ENCODE measurements at regions not wholly inside any gene's neighbourhood (a gene's known extent, or its start where the extent isn't known, plus 50 kb on each side); places are given as distances from the start of the nearest gene placed in this dataset.

DNA sequence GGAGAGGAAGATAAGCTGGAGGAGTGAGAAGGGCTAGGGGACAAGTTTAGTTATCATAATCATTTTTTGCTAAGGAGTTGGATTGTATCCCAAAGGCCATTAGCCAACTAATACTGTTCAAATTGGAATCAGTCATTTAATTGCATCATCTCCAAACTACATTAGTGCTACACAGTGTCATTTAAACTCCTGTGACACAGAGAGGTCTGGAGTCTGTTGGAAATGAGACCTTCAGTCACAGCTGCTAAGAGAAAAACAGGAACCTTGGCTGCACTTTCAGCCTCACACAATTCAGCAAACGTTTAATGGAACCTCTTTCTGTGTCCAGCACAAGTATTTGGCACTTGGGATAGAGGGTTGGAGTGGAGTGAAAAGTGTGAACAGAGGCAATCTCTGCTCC, 175.5 kb upstream of the MGAT5 start:
- no peak overlapping the region for H2AFZ ChIP-seq (ENCODE audit: low read depth, low read length)
- H3K4me2 ChIP-seq (ENCODE audit: low read length), result no peak overlapping the region; the same call in 1 of the 2 replicates
- peaks cover 20% of the 10 kb centered on the region for H3K4me1 ChIP-seq (ENCODE audit: low read length)
- H3K79me2 ChIP-seq (ENCODE audit: low read length), result no peaks in the 10 kb centered on the region
- peaks cover 3% of the 10 kb centered on the region; the same call in 1 of the 2 replicates for H3K27me3 ChIP-seq (ENCODE audit: low read depth, low read length)
- 0 out of 2 replicates have a peak, but pooled peaks cover 3% of the 10 kb centered on the region for H3K9me3 ChIP-seq (ENCODE audit: insufficient read depth, low read length)
- no peak overlapping the region for H3K27ac ChIP-seq (ENCODE audit: low read length)
- TF ChIP-seq, protein P1, sequence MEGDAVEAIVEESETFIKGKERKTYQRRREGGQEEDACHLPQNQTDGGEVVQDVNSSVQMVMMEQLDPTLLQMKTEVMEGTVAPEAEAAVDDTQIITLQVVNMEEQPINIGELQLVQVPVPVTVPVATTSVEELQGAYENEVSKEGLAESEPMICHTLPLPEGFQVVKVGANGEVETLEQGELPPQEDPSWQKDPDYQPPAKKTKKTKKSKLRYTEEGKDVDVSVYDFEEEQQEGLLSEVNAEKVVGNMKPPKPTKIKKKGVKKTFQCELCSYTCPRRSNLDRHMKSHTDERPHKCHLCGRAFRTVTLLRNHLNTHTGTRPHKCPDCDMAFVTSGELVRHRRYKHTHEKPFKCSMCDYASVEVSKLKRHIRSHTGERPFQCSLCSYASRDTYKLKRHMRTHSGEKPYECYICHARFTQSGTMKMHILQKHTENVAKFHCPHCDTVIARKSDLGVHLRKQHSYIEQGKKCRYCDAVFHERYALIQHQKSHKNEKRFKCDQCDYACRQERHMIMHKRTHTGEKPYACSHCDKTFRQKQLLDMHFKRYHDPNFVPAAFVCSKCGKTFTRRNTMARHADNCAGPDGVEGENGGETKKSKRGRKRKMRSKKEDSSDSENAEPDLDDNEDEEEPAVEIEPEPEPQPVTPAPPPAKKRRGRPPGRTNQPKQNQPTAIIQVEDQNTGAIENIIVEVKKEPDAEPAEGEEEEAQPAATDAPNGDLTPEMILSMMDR (IDR thresholded peaks at IDR 0.05; ENCODE audit: low read depth, low read length), result no peak
- TF ChIP-seq EZH2phosphoT487 (IDR thresholded peaks at IDR 0.05; ENCODE audit: low read depth), result no peak
- H3K4me3 ChIP-seq (ENCODE audit: low read length), result no peak overlapping the region
- H3K36me3 ChIP-seq (replicated peaks; ENCODE audit: low read depth, low read length), result no peaks in the 10 kb centered on the region
- no peaks in the 10 kb centered on the region for H4K20me1 ChIP-seq (ENCODE audit: insufficient read depth, low read length)
- H3K9ac ChIP-seq (ENCODE audit: low read length), result no peak overlapping the region

DNA sequence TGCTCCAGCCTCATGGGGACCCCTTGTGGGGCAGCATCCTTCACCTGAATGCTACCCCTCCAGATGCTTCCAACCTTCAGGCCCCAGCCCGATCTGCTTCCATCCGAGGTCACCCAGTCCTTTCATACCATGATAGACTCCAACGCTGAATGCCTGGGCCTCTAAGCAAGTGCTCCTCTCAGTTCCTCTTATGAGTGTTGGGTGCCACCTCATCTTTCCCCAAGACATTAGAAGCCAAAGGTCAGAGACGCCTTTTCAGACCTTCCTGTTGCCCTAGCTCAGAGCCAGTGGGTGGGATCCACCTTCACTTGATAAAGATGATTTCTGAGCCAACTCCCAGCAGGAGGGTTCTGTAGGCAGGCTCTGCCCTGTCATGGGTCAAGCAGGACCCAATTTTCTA, 174.5 kb upstream of the MGAT5 start:
- Histone ChIP-seq H3K9ac (ENCODE audit: low read length) (peak overlapping the region; percentile 1; the same call in 1 of the 2 replicates), H2AFZ (ENCODE audit: low read depth, low read length) (peak overlapping the region; percentile 59; the same call in 1 of the 2 replicates), H3K36me3 (replicated peaks; ENCODE audit: low read depth, low read length) (no peaks in the 10 kb centered on the region), H3K79me2 (ENCODE audit: low read length) (no peaks in the 10 kb centered on the region), H3K4me1 (ENCODE audit: low read length) (peaks cover 20% of the 10 kb centered on the region), H3K4me3 (ENCODE audit: low read length) (no peak overlapping the region), H3K27me3 (ENCODE audit: low read depth, low read length) (peaks cover 3% of the 10 kb centered on the region; the same call in 1 of the 2 replicates), H3K9me3 (ENCODE audit: insufficient read depth, low read length) (0 out of 2 replicates have a peak, but pooled peaks cover 3% of the 10 kb centered on the region), H4K20me1 (ENCODE audit: insufficient read depth, low read length) (no peaks in the 10 kb centered on the region), H3K4me2 (ENCODE audit: low read length) (peak overlapping the region; percentile 58), H3K27ac (ENCODE audit: low read length) (no peak overlapping the region)
- TF ChIP-seq, protein P1 (IDR thresholded peaks at IDR 0.05; ENCODE audit: low read depth, low read length), result no peak
- no peak for TF ChIP-seq EZH2phosphoT487 (IDR thresholded peaks at IDR 0.05; ENCODE audit: low read depth)

DNA sequence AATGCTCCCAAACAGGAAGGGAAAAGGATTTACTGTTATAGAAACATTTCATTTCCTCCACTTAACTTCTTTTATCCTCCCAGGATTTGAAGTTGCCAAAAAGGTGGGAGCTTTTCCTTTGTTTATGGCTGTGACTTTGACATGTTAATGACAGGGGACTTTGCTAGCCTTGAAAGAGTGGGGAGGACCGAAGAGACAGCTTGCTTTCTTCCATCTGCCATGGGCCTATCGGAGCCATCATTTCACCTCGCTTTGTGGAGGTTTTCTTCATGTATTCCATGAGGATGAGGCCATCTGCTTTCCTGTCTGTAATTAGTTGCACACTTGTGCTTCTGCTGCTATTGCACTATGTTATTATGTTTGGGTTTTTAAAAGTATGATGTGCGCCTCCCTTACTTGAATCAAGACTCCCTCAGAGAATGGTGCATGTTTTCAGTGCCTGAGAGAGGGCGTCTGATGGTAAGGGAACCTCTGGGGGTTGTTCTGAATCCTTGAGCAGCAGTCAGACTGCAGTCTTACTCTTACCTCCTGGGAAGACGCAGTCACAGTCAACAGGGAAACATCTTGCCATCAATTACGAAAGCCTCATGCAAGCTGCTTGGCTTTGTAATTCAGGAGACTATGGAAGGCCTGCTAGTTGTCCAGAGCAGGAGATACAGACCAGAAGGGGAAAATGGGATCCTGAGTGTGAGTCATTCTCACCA, 173.3 kb upstream of the MGAT5 start:
- no peak overlapping the region for H3K4me2 ChIP-seq (ENCODE audit: low read length)

More for the DNA sequence above, 173.3 kb upstream of the MGAT5 start:
- H3K79me2 ChIP-seq (ENCODE audit: low read length), result no peaks in the 10 kb centered on the region
- H3K9me3 ChIP-seq (ENCODE audit: insufficient read depth, low read length), result 0 out of 2 replicates have a peak, but pooled peaks cover 3% of the 10 kb centered on the region
- no peak overlapping the region for H3K9ac ChIP-seq (ENCODE audit: low read length)
- TF ChIP-seq, protein P1 (IDR thresholded peaks at IDR 0.05; ENCODE audit: low read depth, low read length), result no peak
- TF ChIP-seq EZH2phosphoT487 (IDR thresholded peaks at IDR 0.05; ENCODE audit: low read depth), result no peak
- H3K36me3 ChIP-seq (replicated peaks; ENCODE audit: low read depth, low read length), result no peaks in the 10 kb centered on the region
- H3K27ac ChIP-seq (ENCODE audit: low read length), result no peak overlapping the region
- H3K4me1 ChIP-seq (ENCODE audit: low read length), result peaks cover 20% of the 10 kb centered on the region
- peaks cover 3% of the 10 kb centered on the region; the same call in 1 of the 2 replicates for H3K27me3 ChIP-seq (ENCODE audit: low read depth, low read length)
- no peak overlapping the region for H2AFZ ChIP-seq (ENCODE audit: low read depth, low read length)
- H4K20me1 ChIP-seq (ENCODE audit: insufficient read depth, low read length), result no peaks in the 10 kb centered on the region
- no peak overlapping the region for H3K4me3 ChIP-seq (ENCODE audit: low read length)

Data from OCI-LY3 (cell line).